Retinal pigment epithelial cell (primary cell): ENCODE measurements at regions not wholly inside any gene's neighbourhood (a gene's known extent, or its start where the extent isn't known, plus 50 kb on each side); places are given as distances from the start of the nearest gene placed in this dataset.

ENCODE experiments used
- DNase-seq: peaks from one replicate; pipeline ENCODE4 v3.0.0-alpha.2; 2010; ENCODE audit warnings: low read depth
- H3K4me3 ChIP-seq: 2 replicates; pipeline ENCODE4 v1.5.1; 2011; ENCODE audit warnings: mild to moderate bottlenecking, low read length, control low read depth, moderate library complexity
- CTCF ChIP-seq: conservative IDR thresholded peaks from 2 replicates; pipeline ENCODE4 v1.5.1; 2011; ENCODE audit warnings: low read depth, low read length, control low read depth, inconsistent platforms

- no peak for DNase-seq
- no peak overlapping the region for H3K4me3 ChIP-seq
- no peak for TF ChIP-seq CTCF
Observed at GRCh38 chr13:89052699-89053098, 1381.5 kb downstream of the SLITRK5 start.

DNA sequence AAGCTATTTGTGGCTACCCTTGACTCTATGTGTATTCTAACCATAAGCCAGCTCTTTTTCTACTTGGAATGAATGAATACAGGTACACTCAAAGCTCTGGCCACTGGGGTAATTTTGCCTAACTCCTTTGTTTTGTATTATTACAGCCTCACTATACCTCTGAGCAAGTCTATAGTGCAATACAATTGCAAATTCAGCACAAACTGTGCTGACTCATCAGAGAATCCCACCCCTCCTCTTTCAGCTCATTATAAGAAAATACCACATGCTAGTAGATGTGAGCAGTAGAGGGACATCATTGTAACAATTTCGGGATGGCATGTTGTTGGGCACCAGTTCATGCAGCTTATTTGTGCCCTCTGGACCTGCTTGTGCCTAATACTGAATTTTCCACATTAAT is 1382.2 kb downstream of the SLITRK5 start:
- no peak for TF ChIP-seq CTCF
- H3K4me3 ChIP-seq: no peak overlapping the region
- no peak for DNase-seq

DNA sequence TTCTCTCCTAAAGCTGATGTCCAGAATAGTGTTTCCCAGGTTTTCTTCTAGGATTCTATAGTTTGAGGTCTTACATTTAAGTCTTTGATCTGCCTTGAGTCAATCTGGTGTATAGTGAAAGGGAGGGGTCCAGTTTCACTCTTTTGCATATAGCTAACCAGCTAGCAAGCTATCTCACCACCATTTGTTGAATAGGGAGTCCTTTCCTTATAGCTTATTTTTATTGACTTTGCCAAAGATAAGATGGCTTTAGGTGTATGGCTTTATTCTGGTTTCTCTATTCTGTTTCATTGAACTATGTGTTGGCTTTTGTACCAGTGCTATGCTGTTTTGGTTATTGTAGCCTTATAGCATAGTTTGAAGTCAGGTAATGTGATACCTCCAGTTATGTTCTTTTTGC is 1386.1 kb downstream of the SLITRK5 start:
- DNase-seq: no peak
- TF ChIP-seq CTCF: no peak
- H3K4me3 ChIP-seq: no peak overlapping the region

DNA sequence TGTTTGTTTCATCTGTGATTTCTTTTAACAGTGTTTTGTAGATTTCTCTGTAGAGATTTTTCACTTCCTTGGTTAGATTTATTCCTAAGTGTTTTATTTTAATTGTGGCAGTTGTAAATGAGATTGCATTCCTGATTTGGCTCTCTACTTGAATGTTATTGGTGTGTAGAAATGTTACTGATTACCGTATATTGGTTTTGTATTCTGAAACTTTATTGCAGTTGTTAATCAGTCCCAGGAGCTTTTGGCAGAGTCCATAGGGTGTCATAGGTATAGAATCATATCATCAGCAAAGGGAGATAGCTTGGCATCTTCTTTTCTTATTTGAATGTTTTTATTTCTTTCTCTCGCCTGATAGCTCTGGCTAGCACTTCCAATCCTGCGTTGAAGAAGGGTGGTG is 1386.7 kb downstream of the SLITRK5 start:
- TF ChIP-seq CTCF: no peak
- no peak overlapping the region for H3K4me3 ChIP-seq
- no peak for DNase-seq

DNA sequence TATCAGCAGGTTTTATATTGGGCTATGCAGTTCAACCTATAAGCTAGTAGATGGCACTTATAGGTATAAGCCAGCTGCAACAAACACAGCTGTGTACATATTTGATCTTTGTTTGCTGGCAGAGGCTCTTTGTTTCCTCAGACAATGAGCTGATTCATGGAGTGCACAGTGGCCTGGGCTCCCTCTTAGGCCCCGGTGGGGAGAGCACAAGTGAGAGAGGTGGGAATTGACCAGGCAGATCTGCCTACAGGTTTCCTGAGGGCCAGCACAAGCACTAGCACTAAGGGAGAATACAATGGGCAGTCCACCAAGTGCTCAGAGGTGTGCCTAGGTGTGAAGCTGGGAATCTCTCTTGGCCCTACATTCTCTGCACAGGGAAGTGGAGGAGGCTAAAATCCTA is 1390.7 kb downstream of the SLITRK5 start:
- TF ChIP-seq CTCF: no peak
- DNase-seq: no peak
- H3K4me3 ChIP-seq: no peak overlapping the region

GRCh38 chr13:89066868-89067466 is 1395.8 kb downstream of the SLITRK5 start:
- DNase-seq: no peak
- peak; percentile 72 for TF ChIP-seq CTCF
- no peak overlapping the region for H3K4me3 ChIP-seq

GRCh38 chr13:89072979-89073378 is 1401.8 kb downstream of the SLITRK5 start:
- DNase-seq: no peak
- TF ChIP-seq CTCF: no peak
- H3K4me3 ChIP-seq: no peak overlapping the region
